CD4-positive, alpha-beta T cell (primary cell): ENCODE measurements at regions not wholly inside any gene's neighbourhood (a gene's known extent, or its start where the extent isn't known, plus 50 kb on each side); places are given as distances from the start of the nearest gene placed in this dataset.

Experiments
- ATAC-seq: fragments of 200-7000 bp; cut with Tn5 transposase; one replicate; pipeline ENCODE4 v1.10.0; 2022; ENCODE audit warnings: mild to moderate bottlenecking; ENCODE audit not compliant: poor library complexity
- CTCF ChIA-PET: fragments of 350-600 bp; sonication (Branson Sonifier 250); formaldehyde crosslinking; loops from one replicate; lab custom pipeline; 2021; ENCODE audit warnings: antibody characterized with exemption, inconsistent platforms; lab: Charles Lee
- POLR2A ChIA-PET: fragments of 350-600 bp; sonication (Branson Sonifier 250); formaldehyde crosslinking; loops from one replicate; lab custom pipeline; 2021; ENCODE audit warnings: antibody characterized with exemption, inconsistent platforms; lab: Charles Lee
- DNase-seq, 14 experiments: peaks; one replicate each; pipeline ENCODE4 v3.0.0-alpha.2; 2013 to 2020; ENCODE audit warnings: mixed read lengths in 2 of 14
- H3K27ac ChIP-seq, 2 donors: one replicate each; pipeline versions ENCODE4 v1.5.1 to v1.7.0; 2013; ENCODE audit warnings: low read length in 2 of 2, low read depth in 1 of 2, mild to moderate bottlenecking in 1 of 2
- H3K27me3 ChIP-seq, 2 experiments: 1 replicate in 1 of 2; 2 replicates in 1 of 2; pipeline versions ENCODE4 v1.6.1 to v1.7.0; 2013; ENCODE audit warnings: low read length in 2 of 2, control low read depth in 1 of 2, mild to moderate bottlenecking in 1 of 2, moderate library complexity in 1 of 2; ENCODE audit not compliant: insufficient read depth in 2 of 2, control insufficient read depth in 1 of 2
- H3K36me3 ChIP-seq: one replicate; pipeline ENCODE4 v1.6.1; 2013; ENCODE audit warnings: low read length, control low read depth; ENCODE audit not compliant: insufficient read depth
- H3K4me1 ChIP-seq: one replicate; pipeline ENCODE4 v1.6.1; 2013; ENCODE audit warnings: low read length, control low read depth; ENCODE audit not compliant: insufficient read depth
- H3K4me3 ChIP-seq: one replicate; pipeline ENCODE4 v1.5.1; 2013; ENCODE audit warnings: mild to moderate bottlenecking, low read length, moderate library complexity
- H3K9me3 ChIP-seq, 2 experiments: 1 replicate in 1 of 2; 2 replicates in 1 of 2; pipeline versions ENCODE4 v1.6.1 to v1.7.0; 2013; ENCODE audit warnings: low read length in 2 of 2, mild to moderate bottlenecking in 2 of 2, control low read depth in 1 of 2, moderate library complexity in 1 of 2; ENCODE audit not compliant: control insufficient read depth in 1 of 2, insufficient read depth in 1 of 2
- H3K27ac Mint-ChIP-seq: one replicate; pipeline ENCODE4 v1.8.0; 2020; ENCODE audit warnings: mixed read lengths
- H3K27me3 Mint-ChIP-seq: one replicate; pipeline ENCODE4 v1.8.0; 2021; ENCODE audit warnings: mixed read lengths
- H3K36me3 Mint-ChIP-seq: one replicate; pipeline ENCODE4 v1.8.0; 2021; ENCODE audit warnings: low read depth, mixed read lengths
- H3K4me1 Mint-ChIP-seq: one replicate; pipeline ENCODE4 v1.8.0; 2021; ENCODE audit warnings: low read depth, mixed read lengths
- H3K4me3 Mint-ChIP-seq: one replicate; pipeline ENCODE4 v1.8.0; 2020; ENCODE audit warnings: mild to moderate bottlenecking, mixed read lengths
- H3K9me3 Mint-ChIP-seq: one replicate; pipeline ENCODE4 v1.8.0; 2020; ENCODE audit warnings: mixed read lengths
- CTCF ChIP-seq: fragments of 200-600 bp; IDR thresholded peaks from one replicate; pipeline ENCODE4 v1.8.0; 2022; ENCODE audit warnings: antibody characterized with exemption, mild to moderate bottlenecking
- intact Hi-C, 2 experiments: fragments of 100-400 bp; cut with DNase I in 1 of 2; cut with micrococcal nuclease in 1 of 2; formaldehyde crosslinking; loops; one replicate each; pipeline versions ENCODE4 v1.15.1 to v1.9.0; 2023 to 2025; cut with DNase I, micrococcal nuclease

GRCh38 chr10:64738462-64738861 is 1217.3 kb downstream of the REEP3 start:
- H3K36me3 Mint-ChIP-seq = no peaks in the 10 kb centered on the region
- H3K4me1 Mint-ChIP-seq = no peaks in the 10 kb centered on the region
- H3K9me3 Mint-ChIP-seq = peaks cover 13% of the 10 kb centered on the region
- Histone ChIP-seq H3K36me3 (no peaks in the 10 kb centered on the region), H3K9me3 (no peaks in the 10 kb centered on the region), H3K27me3 (no peaks in the 10 kb centered on the region), H3K4me1 (no peaks in the 10 kb centered on the region), H3K4me3 (no peak overlapping the region), H3K27ac (no peak overlapping the region)
- no peak for TF ChIP-seq CTCF
- H3K4me3 Mint-ChIP-seq = no peak overlapping the region
- DNase-seq (no peak), ATAC-seq (no peak)
- ChIA-PET POLR2A (no interaction called here), CTCF (no interaction called here)
- H3K27me3 Mint-ChIP-seq = no peaks in the 10 kb centered on the region
- intact Hi-C loops = no loop called here
- H3K27ac Mint-ChIP-seq = no peak overlapping the region

GRCh38 chr10:64745565-64745964 is 1224.4 kb downstream of the REEP3 start:
- H3K4me1 Mint-ChIP-seq = no peaks in the 10 kb centered on the region
- no peak for TF ChIP-seq CTCF
- H3K27ac Mint-ChIP-seq = no peak overlapping the region
- no peaks in the 10 kb centered on the region for H3K36me3 ChIP-seq
- no peaks in the 10 kb centered on the region for H3K27me3 Mint-ChIP-seq
- no peak overlapping the region for H3K27ac ChIP-seq
- POLR2A ChIA-PET = no interaction called here
- intact Hi-C loops = no loop called here
- H3K4me3 Mint-ChIP-seq = no peak overlapping the region
- H3K4me3 ChIP-seq = no peak overlapping the region
- no peaks in the 10 kb centered on the region for H3K36me3 Mint-ChIP-seq
- no peaks in the 10 kb centered on the region for H3K9me3 ChIP-seq
- no peaks in the 10 kb centered on the region for H3K27me3 ChIP-seq
- CTCF ChIA-PET = no interaction called here
- H3K9me3 Mint-ChIP-seq = peaks cover 8% of the 10 kb centered on the region
- ATAC-seq (no peak), DNase-seq (no peak)
- no peaks in the 10 kb centered on the region for H3K4me1 ChIP-seq

GRCh38 chr10:64750672-64751071 is 1229.5 kb downstream of the REEP3 start:
- H3K9me3 Mint-ChIP-seq = no peaks in the 10 kb centered on the region
- H3K4me1 Mint-ChIP-seq = no peaks in the 10 kb centered on the region
- DNase-seq (no peak), ATAC-seq (no peak)
- ChIA-PET CTCF (no interaction called here), POLR2A (no interaction called here)
- intact Hi-C loops = no loop called here
- Histone ChIP-seq H3K9me3 (no peaks in the 10 kb centered on the region), H3K27ac (no peak overlapping the region), H3K36me3 (no peaks in the 10 kb centered on the region), H3K27me3 (no peaks in the 10 kb centered on the region), H3K4me1 (no peaks in the 10 kb centered on the region), H3K4me3 (no peak overlapping the region)
- no peak overlapping the region for H3K4me3 Mint-ChIP-seq
- TF ChIP-seq CTCF = no peak
- no peaks in the 10 kb centered on the region for H3K36me3 Mint-ChIP-seq
- no peaks in the 10 kb centered on the region for H3K27me3 Mint-ChIP-seq
- no peak overlapping the region for H3K27ac Mint-ChIP-seq
